Renal cortical epithelial cell (primary cell): ENCODE measurements at regions not wholly inside any gene's neighbourhood (a gene's known extent, or its start where the extent isn't known, plus 50 kb on each side); places are given as distances from the start of the nearest gene placed in this dataset.
"Not testable (repeated sequence)": the region's sequence is repeated elsewhere in the genome, so short reads cannot be mapped to it uniquely, and the experiment has no call there.

Experiments
- DNase-seq: peaks from one replicate; pipeline ENCODE4 v3.0.0-alpha.2; 2011; ENCODE audit warnings: low read depth

DNA sequence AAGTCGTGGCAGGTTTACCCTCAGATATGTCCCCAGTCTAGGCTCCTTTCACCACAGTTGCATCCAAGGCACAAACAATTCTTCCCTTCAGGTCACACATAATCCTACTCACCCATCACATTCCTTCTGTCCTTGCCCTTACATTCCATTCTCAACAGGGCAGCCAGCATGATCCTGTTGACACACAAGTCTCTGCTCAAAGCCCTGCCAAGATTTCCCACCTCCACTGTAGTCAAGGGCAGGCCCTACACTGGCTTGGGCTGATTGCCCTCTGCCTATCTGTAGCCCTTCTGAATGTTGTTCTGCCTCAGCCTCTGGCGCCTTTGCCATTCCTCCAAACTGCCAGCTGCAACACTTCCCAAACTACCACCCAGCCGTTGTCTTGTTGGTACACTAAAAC is 187.9 kb upstream of the AKR1E2 start:
- peak; percentile 24 for DNase-seq

DNA sequence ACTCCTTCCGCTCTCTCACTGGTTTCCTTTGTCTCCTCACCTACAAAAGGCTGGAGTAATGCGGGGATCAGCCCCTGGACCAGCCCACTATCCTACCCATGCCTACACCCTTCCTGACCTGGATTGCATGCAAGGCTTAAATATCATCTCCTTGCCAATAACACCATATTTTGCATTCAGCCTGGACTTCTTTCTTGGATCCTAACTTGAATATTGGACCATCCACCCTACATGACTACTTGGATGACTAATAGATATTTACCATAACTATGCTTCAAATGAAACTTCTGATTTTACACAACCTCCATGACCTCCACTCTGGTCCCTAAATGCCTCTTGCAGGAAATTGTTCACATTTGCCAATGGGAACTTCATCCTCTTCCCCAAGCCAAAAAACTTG is 188.3 kb upstream of the AKR1E2 start:
- DNase-seq = no peak

DNA sequence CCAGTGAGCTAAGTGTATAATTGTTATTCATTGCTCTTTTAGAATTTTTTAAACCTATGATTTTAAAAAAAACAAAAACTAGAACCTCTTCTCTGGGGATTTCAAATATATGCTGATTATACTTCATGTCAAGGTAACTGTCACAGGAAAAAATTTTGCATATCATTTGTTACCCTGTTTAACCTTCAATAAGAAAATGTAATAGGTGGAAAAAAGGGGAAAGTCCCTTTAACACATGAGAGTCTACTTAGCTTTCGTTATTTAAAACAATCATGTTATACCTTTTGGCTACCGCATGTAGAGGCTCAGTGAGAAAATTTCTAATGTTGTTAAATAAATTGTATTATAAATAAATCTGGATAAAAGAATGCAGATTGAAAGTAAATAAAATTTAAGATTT is 190.1 kb upstream of the AKR1E2 start:
- no peak for DNase-seq

DNA sequence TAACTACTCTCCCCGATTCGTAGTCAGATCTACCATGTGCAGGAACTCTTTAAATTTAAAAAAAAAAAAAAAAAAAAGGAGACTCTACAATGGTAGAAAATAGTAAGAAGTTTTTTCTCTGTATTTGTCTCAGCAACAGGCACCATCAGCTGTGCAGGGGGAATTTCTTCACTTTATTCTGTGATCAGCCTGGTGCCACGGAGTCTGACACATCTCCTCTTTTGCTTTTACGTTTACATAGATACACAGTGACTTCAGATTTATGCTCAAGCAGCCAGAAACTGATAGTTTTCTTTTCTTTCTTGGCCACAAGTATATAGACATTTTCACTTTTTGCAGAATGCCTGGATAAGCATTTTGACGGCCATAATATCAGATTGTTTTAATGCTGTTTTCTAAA is 190.6 kb upstream of the AKR1E2 start:
- DNase-seq = no peak

DNA sequence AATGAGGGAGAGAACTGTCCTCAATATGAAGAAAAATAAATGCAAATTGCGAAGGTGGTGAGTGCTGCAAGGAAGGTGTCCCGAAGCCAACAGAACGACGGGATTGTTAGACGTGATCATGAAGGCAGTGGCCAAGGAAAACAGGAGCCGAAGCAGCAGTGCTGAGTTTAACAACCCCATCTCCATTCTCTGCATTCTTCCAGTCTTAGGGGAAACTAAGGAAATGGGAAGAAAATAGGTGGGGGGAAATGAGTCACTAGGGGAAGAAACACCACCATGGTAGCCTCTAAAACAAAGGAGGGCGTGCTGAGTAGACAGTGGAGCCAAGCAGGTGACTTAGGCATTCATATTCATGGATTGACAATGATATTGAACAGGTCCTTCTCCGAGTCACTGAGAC is 192.2 kb upstream of the AKR1E2 start:
- no peak for DNase-seq

DNA sequence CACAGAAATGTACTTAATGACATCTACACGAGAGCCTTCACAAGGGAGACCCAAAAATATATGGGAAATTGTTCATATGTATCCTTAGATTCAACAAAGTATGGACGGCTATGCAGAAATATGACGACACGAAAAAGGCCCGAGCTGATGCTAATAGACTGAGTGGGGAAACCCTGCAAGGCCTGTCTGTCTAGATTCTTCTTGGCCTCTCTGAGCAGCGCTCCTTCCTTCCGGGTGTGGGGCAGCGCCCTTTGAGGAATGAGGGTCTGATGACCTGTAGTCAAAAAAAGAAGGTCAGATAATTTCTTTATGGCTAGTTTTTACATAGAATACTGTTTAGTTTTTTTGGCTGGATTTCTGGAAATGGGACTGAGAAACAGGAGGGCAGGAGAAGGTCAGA is 192.8 kb upstream of the AKR1E2 start:
- no peak for DNase-seq

DNA sequence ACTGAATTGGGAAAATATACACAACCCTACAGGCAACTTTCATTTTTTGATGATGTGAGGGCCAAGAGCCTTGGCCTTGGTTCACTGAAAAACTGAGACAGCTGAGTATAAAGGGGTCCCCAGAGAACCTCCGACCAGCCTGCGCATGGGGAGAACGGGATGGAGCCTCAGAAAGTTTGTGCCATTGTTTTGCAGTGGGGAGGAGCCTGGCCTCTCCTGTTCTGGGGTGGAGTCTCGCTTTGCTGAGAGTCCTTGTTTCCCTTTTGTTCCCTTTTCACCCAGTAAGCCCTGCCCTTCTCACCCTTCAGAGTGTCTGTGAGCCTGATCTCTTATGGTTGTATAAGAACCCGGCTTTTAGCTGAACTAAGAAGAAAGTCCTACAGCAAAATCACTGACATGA is 193.2 kb upstream of the AKR1E2 start:
- DNase-seq = no peak

DNA sequence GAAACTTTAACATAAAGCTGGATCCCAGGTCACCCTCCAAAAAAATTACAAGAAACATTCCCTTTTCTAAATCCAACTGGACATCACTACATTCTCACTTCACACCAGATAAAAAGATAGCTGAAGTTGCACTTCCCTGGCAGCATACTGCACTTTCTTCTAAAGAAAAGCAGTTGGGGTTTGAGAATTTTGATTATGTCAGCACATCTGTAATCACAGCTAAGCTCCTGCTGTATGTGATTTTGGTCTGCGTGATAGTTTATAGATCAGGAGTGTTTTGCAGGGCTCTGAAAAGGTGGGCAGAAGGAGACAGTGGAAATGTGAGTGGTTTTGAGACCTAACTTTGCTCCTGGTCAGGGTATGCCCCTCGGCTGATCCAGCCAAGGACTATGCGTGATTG is 199.1 kb upstream of the AKR1E2 start:
- DNase-seq = no peak

DNA sequence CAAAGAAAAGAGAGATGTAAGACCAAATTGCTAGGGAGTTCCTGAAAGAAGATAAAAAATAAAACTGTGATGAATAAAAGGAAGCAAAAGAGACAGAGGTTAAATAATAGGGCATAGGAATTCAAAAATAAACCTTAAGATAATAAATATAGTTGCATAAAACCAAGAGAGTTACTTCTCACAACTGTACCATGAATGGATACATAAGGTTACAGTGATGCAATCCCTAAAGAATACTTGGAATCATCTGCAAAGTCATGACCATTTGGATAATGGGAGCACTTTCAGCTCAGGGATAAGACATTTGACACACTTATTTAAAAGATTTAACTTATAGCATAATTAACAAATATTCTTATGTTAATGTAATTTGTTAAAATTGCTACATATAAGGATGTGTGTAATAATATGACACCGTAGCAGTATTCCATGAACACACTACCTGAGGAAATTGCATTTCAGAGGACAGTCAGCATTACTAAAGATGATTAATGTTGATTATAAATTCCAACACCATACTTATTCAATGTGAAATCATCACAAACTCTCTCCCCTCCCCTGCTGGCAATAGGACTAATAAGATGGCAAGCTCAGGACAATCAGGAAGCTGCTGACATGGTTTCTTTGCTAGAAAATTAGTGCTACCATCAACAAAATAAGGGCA is 202.1 kb upstream of the AKR1E2 start:
- DNase-seq = no peak

DNA sequence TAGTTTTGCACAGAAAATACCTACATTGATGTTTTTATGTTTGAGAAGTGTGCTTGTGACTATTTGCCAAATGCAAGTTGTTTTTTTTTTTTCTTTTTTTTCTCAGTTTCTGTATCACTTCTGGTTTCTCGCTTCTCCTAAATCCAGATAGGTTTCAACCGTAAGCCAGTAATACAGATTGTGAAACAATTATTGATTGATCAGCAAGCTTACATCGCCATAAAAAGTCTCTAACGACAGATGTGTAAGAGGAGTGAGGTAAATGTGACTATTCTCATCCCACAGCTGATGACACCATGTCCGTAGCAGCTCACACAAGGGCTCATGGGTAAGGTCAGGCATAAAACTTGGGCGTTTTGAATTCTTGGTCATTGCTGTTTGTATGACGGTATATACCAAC is 202.8 kb upstream of the AKR1E2 start:
- DNase-seq = no peak

DNA sequence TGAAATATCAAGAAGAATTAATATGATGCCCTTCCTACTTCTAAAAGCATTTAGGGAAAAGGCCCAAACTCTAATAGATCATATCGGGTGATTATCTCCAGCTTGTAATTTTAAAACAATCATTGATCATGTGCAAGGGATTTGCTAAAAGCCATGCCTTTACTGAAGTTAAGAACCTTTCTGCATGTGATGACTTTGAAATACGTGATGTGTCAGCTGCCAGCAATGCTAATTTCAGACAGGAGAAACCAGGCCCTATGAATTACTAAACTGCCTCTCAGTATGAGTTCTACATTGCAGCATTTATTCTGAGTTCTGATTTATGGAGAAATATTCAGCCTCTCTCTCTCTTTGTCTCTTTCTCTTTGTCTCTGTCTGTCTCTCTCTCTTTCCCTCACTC is 203.6 kb upstream of the AKR1E2 start:
- DNase-seq = no peak

DNA sequence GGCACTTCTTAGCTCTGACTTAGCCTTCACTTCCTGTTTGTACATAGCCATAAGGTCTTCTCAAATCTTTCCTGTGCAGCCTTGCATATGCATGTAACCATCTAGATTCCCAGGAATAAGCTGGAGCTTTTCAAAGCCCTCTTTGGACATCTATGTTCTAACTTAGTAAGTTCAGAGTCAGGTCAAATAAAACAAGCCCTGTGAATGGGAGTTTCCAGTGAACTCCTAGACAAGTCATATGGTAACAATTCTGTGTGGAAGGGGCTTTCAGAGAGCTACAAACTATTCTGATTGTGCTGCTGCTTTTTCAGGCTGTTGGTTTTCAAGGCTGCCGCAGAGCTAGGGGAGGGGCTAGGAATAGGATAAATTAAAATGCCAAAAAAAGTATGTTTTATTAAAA is 208.4 kb upstream of the AKR1E2 start:
- no peak for DNase-seq

DNA sequence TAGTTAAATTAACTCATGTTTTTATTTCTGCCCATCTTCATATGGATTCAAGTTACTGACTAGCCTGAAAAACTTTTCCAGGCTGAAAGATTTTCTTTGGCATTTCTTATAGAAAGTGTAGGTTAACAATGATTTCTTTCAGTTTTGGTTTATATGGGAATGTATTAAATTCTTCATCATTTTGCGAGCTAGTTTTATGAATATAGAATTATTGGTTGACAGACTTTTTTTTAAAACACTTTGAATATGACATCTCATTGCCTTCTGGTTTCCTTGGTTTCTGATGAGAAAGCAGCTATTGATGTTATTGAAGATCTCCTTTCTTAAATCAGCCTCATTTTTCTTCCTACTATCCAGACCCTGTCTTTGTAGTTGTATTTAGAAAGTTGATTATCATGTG is 211.0 kb upstream of the AKR1E2 start:
- no peak for DNase-seq

DNA sequence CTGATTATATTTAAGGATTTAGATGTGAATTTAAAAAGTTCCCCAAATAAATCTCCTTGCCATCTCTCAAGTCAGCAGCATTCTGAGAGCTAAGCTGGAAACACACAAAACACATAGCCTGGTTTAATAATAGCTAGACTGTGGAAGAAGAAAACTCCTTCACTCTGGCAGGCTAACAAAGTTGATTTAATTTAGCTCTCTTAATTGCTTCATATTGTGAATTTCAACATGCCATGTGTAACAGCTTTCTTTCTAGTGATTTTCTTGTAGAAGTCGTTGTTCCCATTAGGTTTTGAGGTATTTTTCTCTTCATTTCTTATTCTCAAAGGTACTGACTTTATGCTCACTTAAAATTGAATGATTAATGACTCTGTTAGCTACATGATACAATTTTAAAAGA is 216.8 kb upstream of the AKR1E2 start:
- no peak for DNase-seq

DNA sequence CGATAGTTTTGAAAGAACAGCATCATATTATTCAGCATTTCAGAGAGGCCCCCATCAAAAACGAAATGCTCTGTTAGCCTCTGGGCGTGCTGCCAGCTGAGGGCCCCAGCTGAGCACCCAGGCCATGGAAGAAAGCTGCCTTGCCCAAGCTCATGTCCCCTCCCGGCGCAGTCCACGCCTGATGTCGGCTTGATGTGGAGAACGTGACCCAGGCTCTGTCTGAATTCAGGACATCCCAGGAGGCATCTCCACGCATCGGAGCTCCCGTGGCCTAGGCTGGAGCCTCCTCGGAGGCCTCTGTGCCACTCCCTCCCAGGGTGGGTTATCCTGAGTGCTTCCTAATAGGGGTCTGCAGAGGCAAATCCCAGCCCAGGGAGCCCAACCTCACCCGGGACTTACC is 218.3 kb upstream of the AKR1E2 start:
- no peak for DNase-seq

DNA sequence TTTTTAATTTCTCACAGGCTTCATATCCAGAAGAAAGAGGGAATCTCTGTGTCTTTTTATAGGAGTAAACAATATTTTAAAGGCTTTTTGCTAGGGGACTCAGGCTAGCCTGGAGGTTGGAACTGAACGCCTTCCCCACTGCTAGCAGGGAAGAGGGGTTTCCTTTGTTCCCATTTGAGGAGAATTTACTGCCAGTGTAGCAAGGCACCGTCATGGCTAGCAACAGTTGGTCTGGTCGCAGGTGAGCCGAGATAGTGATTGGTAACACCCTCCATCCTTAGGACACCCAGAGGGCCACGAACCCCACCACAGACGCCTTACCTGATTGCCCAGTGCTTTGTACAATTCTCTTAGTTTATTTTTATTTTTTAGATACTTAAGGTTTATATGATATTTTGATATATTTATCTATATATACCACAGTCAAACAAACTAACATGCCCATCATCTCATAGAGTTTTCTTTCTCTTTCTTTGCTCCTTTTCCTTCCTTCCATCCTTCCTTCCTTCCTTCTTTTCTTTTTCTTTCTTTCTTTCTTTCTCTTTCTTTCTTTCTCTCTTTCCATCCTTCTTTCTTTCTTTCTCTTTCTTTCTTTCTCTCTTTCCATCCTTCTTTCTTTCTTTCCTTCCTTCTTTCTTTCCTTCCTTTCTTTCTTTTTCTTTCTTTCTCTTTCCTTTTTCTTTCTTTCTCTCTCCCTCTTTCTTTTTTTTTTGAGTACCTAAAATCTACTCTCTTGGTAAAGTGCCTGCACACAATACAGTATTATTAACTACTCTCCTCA is 219.0 kb upstream of the AKR1E2 start:
- no peak for DNase-seq

DNA sequence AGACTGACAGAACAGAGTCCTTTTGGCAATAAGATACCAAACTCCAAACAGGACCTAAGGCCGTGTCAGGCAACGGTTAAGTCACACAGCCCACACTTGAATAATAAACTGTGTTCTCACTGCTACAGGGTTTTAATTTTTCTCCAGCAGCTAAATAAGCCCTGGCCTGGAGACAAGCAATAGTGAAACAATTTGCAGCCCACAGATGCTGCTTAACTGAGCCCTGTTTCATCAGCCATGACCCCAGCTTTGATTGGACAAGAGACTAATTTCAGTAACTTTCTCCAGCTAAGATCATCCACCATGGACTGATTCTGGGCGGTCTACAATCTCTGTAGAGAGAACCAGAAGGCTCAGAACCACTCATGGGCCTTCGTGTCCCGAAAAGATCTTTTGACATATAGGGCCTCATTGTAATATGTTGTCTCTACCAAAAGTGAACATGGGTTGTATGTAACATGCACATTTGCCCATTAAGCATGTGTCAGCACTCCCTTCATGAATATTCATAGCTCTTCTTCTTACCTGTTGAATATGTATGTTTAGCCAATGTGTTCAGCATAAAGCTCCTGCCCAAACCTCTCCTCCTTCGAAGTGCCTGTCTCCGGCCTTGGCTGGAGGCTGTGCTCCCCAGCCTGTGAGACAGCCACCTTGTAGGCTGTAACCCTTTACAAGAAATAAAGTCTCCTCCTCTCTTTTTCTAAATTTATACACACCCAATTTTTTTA is 223.1 kb upstream of the AKR1E2 start:
- DNase-seq = no peak

DNA sequence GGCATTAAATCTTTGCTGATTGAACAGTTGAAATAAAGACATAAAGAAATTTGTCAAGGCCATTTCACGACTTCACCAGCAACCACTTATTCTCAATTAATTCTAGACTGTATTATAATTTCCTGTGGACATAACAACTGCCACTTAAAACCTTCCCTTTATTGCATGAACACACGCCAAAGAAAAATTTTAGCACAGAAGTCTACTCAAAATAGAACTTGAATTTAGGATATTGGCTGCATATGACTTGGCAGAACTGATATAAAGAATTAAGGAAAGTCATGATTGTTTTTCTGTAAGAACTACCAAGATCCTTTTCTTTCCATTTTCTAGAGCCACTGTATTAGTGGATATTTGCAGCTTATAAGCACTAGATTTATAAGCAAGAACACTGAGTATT is 226.5 kb upstream of the AKR1E2 start:
- DNase-seq = no peak

DNA sequence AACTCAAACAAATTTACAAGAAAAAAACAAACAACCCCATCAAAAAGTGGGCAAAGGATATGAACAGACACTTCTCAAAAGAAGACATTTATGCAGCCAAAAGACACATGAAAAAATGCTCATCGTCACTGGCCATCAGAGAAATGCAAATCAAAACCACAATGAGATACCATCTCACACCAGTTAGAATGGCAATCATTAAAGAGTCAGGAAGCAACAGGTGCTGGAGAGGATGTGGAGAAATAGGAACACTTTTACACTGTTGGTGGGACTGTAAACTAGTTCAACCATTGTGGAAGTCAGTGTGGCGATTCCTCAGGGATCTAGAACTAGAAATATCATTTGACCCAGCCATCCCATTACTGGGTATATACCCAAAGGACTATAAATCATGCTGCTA is 228.1 kb upstream of the AKR1E2 start:
- DNase-seq = not testable (repeated sequence)

DNA sequence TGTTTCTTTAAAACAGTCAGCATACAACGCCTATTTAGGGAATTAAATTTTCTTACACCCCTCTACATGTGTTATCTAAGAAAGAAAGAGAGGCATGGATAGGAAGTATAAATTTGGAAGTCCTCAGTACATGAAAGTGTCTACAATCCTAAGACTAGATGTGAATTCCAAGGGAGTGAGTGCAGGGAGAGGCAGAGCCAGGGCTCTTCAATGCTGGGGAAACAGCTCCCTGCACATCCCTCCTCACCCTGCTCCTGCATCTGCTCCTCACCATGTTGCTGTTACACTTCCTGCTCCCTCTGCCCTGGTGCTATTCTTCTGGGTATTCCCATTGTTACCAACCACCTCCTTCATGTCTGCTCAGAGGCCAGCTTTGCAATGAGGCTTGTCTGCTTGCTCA is 229.1 kb upstream of the AKR1E2 start:
- DNase-seq = no peak

DNA sequence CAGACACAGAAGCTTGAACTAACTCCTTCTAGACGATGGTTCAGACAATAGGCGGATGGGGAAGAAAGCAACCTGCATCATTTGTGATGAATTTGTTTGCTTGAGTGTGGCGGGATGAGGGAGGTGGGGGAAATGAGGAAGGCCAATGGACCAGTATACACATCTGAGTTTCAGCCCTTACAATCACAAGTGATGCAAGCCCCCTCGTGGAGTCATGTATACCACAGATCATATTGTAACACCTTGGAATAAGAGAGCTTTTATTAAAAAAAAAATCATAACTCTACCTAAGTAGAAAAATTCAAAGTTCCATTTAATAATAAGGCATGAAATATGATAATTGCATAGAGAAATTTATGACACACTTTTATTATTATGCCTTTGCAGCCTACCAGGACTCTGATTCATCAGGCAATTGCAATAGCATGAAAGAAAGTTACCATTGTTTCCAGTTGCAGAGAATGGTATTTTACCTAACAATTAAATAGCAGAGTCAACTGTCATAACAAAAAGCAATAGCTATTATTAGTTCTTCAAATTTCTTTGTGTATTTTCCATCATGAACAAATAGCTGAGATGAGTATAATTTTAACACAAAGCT is 230.2 kb upstream of the AKR1E2 start:
- DNase-seq = peak; percentile 29

DNA sequence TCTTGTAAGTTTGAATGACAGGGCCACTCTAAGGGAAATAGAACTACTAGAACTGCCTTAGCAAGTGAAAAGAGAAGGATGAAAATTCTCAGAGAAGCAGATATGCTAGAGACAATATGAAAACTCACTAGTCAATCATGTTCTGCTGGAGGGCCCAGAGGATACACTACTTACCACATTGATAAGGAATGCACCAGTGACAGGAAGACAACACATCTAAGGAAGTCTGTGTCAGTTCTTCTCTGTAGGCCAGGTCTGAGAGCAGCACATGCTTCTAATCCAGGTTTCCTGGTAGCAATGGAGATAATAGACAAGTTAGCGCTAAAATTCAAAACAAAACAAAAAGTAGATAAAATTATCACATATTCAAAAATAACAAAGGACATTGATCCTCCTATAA is 235.2 kb upstream of the AKR1E2 start:
- DNase-seq = no peak

DNA sequence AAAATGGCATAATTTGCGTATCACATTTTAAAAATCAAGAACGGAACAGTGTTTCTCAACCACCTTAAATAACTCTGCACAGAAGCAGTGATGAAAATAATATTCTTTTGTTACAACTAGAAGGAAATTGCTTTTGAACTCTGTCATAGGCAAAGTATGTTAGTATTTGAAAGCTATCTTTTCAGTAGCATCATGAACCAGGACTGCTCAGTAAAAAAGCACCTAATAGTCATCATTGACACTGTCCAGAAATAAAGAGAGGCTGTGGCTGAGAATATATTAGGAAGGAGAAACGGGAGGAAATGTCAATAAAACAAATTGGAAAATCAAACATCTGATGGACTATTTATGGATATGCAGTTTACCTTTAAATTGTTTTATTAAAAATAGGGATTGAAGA is 237.2 kb upstream of the AKR1E2 start:
- no peak for DNase-seq
